ENCODE measurements at regions not wholly inside any gene's neighbourhood (a gene's known extent, or its start where the extent isn't known, plus 50 kb on each side); places are given as distances from the start of the nearest gene placed in this dataset.

DNA sequence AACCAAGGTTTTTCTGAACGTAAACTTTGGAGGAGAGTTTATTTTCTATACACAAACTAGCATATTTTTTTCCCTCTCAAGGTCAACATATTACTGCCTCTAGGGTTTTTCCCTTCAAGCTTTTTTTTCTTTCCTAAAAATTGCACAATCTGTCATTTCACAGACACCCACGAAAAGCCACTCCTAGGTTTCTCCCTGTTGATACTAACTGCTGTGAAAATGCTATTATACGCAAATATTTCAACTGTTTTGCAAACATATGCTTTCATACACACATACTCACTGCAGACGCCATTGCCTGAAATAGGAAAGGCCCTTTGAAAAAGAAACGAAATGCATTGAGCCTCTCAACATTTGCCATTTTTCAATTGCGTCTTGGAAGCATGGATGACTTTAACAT lies 333.0 kb downstream of the CD83 start (continued):
- TF ChIP-seq, protein P1, sequence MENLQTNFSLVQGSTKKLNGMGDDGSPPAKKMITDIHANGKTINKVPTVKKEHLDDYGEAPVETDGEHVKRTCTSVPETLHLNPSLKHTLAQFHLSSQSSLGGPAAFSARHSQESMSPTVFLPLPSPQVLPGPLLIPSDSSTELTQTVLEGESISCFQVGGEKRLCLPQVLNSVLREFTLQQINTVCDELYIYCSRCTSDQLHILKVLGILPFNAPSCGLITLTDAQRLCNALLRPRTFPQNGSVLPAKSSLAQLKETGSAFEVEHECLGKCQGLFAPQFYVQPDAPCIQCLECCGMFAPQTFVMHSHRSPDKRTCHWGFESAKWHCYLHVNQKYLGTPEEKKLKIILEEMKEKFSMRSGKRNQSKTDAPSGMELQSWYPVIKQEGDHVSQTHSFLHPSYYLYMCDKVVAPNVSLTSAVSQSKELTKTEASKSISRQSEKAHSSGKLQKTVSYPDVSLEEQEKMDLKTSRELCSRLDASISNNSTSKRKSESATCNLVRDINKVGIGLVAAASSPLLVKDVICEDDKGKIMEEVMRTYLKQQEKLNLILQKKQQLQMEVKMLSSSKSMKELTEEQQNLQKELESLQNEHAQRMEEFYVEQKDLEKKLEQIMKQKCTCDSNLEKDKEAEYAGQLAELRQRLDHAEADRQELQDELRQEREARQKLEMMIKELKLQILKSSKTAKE (IDR thresholded peaks at IDR 0.05; ENCODE audit: low read depth, poor library complexity, severe bottlenecking), result no peak
- no peak for TF ChIP-seq PAX8 (IDR thresholded peaks at IDR 0.05)
- no peak for TF ChIP-seq RBBP5 (conservative IDR thresholded peaks at IDR 0.05)
- TF ChIP-seq ZSCAN29 (IDR thresholded peaks at IDR 0.05), result no peak
- TF ChIP-seq NFYA (IDR thresholded peaks at IDR 0.05; ENCODE audit: borderline replicate concordance, low read depth, low read length), result no peak
- TF ChIP-seq ZNF384 (IDR thresholded peaks at IDR 0.05; ENCODE audit: borderline replicate concordance, low read depth, low read length), result no peak
- TF ChIP-seq PAX5 (IDR thresholded peaks at IDR 0.05; ENCODE audit: borderline replicate concordance, low read depth, low read length), result no peak
- TF ChIP-seq, protein P2, sequence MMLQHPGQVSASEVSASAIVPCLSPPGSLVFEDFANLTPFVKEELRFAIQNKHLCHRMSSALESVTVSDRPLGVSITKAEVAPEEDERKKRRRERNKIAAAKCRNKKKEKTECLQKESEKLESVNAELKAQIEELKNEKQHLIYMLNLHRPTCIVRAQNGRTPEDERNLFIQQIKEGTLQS (IDR thresholded peaks at IDR 0.05; ENCODE audit: borderline replicate concordance, extremely low read depth, low read depth, low read length), result no peak
- TF ChIP-seq HDGF (IDR thresholded peaks at IDR 0.05), result no peak
- no peak for TF ChIP-seq IKZF2 (IDR thresholded peaks at IDR 0.05)

DNA sequence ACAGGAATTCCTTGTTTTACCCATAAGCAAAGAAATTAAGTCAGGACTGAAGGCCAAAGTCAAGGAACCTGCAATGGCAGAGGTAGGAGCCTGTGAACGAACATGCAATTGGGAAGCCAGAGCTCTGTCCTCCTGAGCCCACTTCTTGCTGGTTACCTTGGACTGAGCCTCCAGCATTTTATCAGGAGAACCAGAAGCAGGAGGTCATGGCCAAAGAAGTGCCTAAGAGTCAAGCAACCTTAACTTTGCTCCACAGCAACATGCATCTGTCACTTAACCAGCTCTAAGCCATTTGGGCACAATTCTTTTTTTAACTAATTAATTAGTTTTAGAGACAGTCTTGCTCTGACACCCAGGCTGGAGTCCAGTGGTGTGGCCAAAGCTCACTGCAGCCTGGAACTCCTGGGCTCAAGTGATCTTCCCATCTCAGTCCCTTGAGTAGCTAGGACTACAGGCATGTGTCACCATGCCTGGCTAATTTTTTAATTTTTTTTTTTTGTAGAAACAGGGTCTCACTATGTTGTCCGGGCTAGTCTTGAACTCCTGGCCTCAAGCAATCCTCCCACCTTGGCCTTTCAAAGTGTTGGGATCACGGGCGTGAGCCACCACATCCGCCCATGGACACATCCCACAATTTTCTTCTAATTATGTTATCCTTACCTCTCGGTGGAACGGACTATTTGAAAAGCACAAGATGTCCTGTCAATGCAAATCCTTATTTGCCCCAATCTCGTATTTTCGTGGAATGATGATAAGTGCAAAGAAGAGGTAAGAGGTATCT lies 334.2 kb downstream of the CD83 start:
- no peak for DNase-seq (ENCODE audit: low read depth, low spot score)
- BruUV-seq (replicated peaks), result no TSS peak
- FAIRE-seq, result no peak
- intact Hi-C loops (cut with micrococcal nuclease; ENCODE audit: unreplicated experiment), result no loop called here
- no peaks in the 10 kb centered on the region for H3K27me3 ChIP-seq (replicated peaks in 1 of 2; ENCODE audit: control insufficient read depth in 2 of 2, insufficient read depth in 2 of 2, low read length in 1 of 2)
- no peak overlapping the region for H3K9ac ChIP-seq (ENCODE audit: control insufficient read depth, insufficient read depth, low read length)
- H3K9me3 ChIP-seq (replicated peaks; ENCODE audit: control insufficient read depth, insufficient read depth, low read length), result no peaks in the 10 kb centered on the region
- H2AFZ ChIP-seq (ENCODE audit: control insufficient read depth, low read depth, low read length), result no peak overlapping the region
- no peaks in the 10 kb centered on the region for H4K20me1 ChIP-seq (ENCODE audit: control insufficient read depth, insufficient read depth)
- ChIA-PET SMC1A (ENCODE audit: uncharacterized antibody, unreplicated experiment) (no interaction called here), CTCF (no interaction called here), POLR2A (interaction anchor here (0.7 kb wide), 1 partner anchor 339 kb away, joined by 3 read pairs; no protein-coding TSS in a partner anchor), RAD21 (ENCODE audit: unreplicated experiment) (no interaction called here)
- in situ Hi-C loops (cut with MboI), result no loop called here
- 41% methylated on average over 9 of the region's 9 CpGs for WGBS (ENCODE audit: insufficient coverage, insufficient replicate concordance, low lambda C conversion rate, missing lambda C conversion rate)
- H3K36me3 ChIP-seq (ENCODE audit: control insufficient read depth in 2 of 2, insufficient read depth in 2 of 2, low read length in 1 of 2), result no peaks in the 10 kb centered on the region
- H3K4me3 ChIP-seq, result no peak overlapping the region
- H3K79me2 ChIP-seq (ENCODE audit: control insufficient read depth, insufficient read depth, low read length), result no peaks in the 10 kb centered on the region
- H3K27ac ChIP-seq (ENCODE audit: control insufficient read depth, insufficient read depth), result no peak overlapping the region
- ATAC-seq, result no peak
- H3K4me1 ChIP-seq (ENCODE audit: control insufficient read depth, insufficient read depth, low read length), result no peaks in the 10 kb centered on the region
- H3K4me2 ChIP-seq (ENCODE audit: control insufficient read depth, insufficient read depth), result no peak overlapping the region
- TF ChIP-seq CBFB (IDR thresholded peaks at IDR 0.05; ENCODE audit: low read depth) (no peak), SMAD1 (IDR thresholded peaks at IDR 0.05; ENCODE audit: low read depth, partially characterized antibody) (no peak), NR2F1 (conservative IDR thresholded peaks at IDR 0.05) (no peak), EP300 (IDR thresholded peaks at IDR 0.05; ENCODE audit: borderline replicate concordance in 1 of 2, control insufficient read depth in 1 of 2, low read depth in 2 of 2, low read length in 2 of 2) (no peak), STAT3 (IDR thresholded peaks at IDR 0.05; ENCODE audit: low read depth, low read length) (no peak), ETV6 (conservative IDR thresholded peaks at IDR 0.05 in 1 of 2, IDR thresholded peaks at IDR 0.05 in 1 of 2; ENCODE audit: borderline replicate concordance in 1 of 2, low read depth in 1 of 2) (no peak)
- TF ChIP-seq, protein P3, sequence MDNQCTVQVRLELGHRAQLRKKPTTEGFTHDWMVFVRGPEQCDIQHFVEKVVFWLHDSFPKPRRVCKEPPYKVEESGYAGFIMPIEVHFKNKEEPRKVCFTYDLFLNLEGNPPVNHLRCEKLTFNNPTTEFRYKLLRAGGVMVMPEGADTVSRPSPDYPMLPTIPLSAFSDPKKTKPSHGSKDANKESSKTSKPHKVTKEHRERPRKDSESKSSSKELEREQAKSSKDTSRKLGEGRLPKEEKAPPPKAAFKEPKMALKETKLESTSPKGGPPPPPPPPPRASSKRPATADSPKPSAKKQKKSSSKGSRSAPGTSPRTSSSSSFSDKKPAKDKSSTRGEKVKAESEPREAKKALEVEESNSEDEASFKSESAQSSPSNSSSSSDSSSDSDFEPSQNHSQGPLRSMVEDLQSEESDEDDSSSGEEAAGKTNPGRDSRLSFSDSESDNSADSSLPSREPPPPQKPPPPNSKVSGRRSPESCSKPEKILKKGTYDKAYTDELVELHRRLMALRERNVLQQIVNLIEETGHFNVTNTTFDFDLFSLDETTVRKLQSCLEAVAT (IDR thresholded peaks at IDR 0.05), result no peak
- TF ChIP-seq, protein P4, sequence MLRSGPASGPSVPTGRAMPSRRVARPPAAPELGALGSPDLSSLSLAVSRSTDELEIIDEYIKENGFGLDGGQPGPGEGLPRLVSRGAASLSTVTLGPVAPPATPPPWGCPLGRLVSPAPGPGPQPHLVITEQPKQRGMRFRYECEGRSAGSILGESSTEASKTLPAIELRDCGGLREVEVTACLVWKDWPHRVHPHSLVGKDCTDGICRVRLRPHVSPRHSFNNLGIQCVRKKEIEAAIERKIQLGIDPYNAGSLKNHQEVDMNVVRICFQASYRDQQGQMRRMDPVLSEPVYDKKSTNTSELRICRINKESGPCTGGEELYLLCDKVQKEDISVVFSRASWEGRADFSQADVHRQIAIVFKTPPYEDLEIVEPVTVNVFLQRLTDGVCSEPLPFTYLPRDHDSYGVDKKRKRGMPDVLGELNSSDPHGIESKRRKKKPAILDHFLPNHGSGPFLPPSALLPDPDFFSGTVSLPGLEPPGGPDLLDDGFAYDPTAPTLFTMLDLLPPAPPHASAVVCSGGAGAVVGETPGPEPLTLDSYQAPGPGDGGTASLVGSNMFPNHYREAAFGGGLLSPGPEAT (IDR thresholded peaks at IDR 0.05; ENCODE audit: low read depth), result no peak

Measured in GM12878 (cell line).